GM18502 (cell line): ENCODE measurements at regions not wholly inside any gene's neighbourhood (a gene's known extent, or its start where the extent isn't known, plus 50 kb on each side); places are given as distances from the start of the nearest gene placed in this dataset.
"Not testable (repeated sequence)": the region's sequence is repeated elsewhere in the genome, so short reads cannot be mapped to it uniquely, and the experiment has no call there.

ENCODE experiments used
- ATAC-seq: cut with Tn5 transposase; IDR thresholded peaks from one replicate; pipeline ENCODE4 v1.9.1; 2021; ENCODE audit warnings: mild to moderate bottlenecking; ENCODE audit not compliant: unreplicated experiment, poor library complexity

- no peak for ATAC-seq
Measured at GRCh38 chr16:79380995-79381602, 219.4 kb downstream of the MAF start.

- ATAC-seq: no peak
Measured at GRCh38 chr16:79379095-79379494, 221.4 kb downstream of the MAF start.

GRCh38 chr16:79377082-79377481, 223.5 kb downstream of the MAF start:
- ATAC-seq: not testable (repeated sequence)

GRCh38 chr16:79375351-79375750, 225.2 kb downstream of the MAF start:
- no peak for ATAC-seq

- ATAC-seq: no peak
Measured at GRCh38 chr16:79372503-79373184, 227.9 kb downstream of the MAF start.

- no peak for ATAC-seq
Measured at GRCh38 chr16:79370736-79371135, 229.8 kb downstream of the MAF start.

GRCh38 chr16:79369796-79370195, 230.7 kb downstream of the MAF start:
- no peak for ATAC-seq

GRCh38 chr16:79367822-79368221, 232.7 kb downstream of the MAF start:
- ATAC-seq: no peak

GRCh38 chr16:79366635-79367034, 233.9 kb downstream of the MAF start:
- no peak for ATAC-seq

- ATAC-seq: no peak
Measured at GRCh38 chr16:79365702-79366101, 234.8 kb downstream of the MAF start.

- no peak for ATAC-seq
Measured at GRCh38 chr16:79363484-79363883, 237.1 kb downstream of the MAF start.

GRCh38 chr16:79363035-79363434, 237.5 kb downstream of the MAF start:
- no peak for ATAC-seq

GRCh38 chr16:79362300-79362970, 238.1 kb downstream of the MAF start:
- ATAC-seq: no peak

GRCh38 chr16:79361132-79361751, 239.3 kb downstream of the MAF start:
- no peak for ATAC-seq

- ATAC-seq: no peak
Measured at GRCh38 chr16:79360267-79360666, 240.3 kb downstream of the MAF start.

- no peak for ATAC-seq
Measured at GRCh38 chr16:79359082-79359481, 241.5 kb downstream of the MAF start.

GRCh38 chr16:79358188-79358587, 242.3 kb downstream of the MAF start:
- ATAC-seq: no peak

- ATAC-seq: no peak
Measured at GRCh38 chr16:79355600-79356358, 244.8 kb downstream of the MAF start.

GRCh38 chr16:79351927-79352326, 248.6 kb downstream of the MAF start:
- ATAC-seq: no peak

- no peak for ATAC-seq
Measured at GRCh38 chr16:79349803-79350202, 250.7 kb downstream of the MAF start.
